PFSK-1 (cell line): ENCODE measurements at regions not wholly inside any gene's neighbourhood (a gene's known extent, or its start where the extent isn't known, plus 50 kb on each side); places are given as distances from the start of the nearest gene placed in this dataset.

Experiments used
- FOXP2 ChIP-seq: optimal IDR thresholded peaks from 2 replicates; pipeline ENCODE3; 2011; ENCODE audit warnings: borderline replicate concordance, control low read depth, inconsistent platforms; ENCODE audit not compliant: insufficient read depth; ENCODE audit errors: extremely low read length, extremely low read depth
- POLR2AphosphoS5 ChIP-seq: IDR thresholded peaks from 2 replicates; pipeline ENCODE4 v1.6.1; 2012; ENCODE audit warnings: low read depth, mild to moderate bottlenecking, control low read depth, low read length, moderate library complexity
- REST ChIP-seq, 2 experiments: IDR thresholded peaks; 2 replicates each; pipeline versions ENCODE4 v1.6.1 to v1.8.0; 2011 to 2012; ENCODE audit warnings: low read depth in 2 of 2, low read length in 2 of 2, control low read depth in 1 of 2, inconsistent platforms in 1 of 2, mild to moderate bottlenecking in 1 of 2, moderate library complexity in 1 of 2; ENCODE audit not compliant: insufficient read depth in 1 of 2
- SIN3A ChIP-seq: IDR thresholded peaks from 2 replicates; pipeline ENCODE4 v1.6.1; 2012; ENCODE audit warnings: mild to moderate bottlenecking, low read length, moderate library complexity, borderline replicate concordance; ENCODE audit not compliant: insufficient read depth
- TAF1 ChIP-seq: IDR thresholded peaks from 2 replicates; pipeline ENCODE4 v1.6.1; 2012; ENCODE audit warnings: low read length, control low read depth, borderline replicate concordance; ENCODE audit not compliant: insufficient read depth

DNA sequence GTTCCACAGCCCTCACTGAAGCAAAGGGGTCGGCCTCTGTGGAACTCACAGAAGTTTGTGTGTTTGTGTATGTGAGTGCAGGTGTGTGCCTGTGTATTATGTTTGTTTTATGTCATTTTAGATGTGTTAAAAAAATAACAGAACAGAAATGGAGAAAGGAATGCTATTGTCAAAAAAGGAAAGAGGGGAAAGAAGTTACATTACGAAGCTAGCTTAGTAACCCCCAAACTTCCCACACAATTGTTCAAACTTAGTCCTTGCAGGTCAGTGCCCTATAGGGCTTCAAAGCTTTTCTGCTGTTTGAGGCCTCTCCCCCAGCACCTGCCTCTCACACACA, 1505.6 kb upstream of the SLC10A2 start:
- TF ChIP-seq TAF1, result no peak
- no peak for TF ChIP-seq SIN3A
- TF ChIP-seq REST (IDR thresholded peaks at IDR 0.05; ENCODE audit: insufficient read depth in 1 of 2, low read depth in 2 of 2, low read length in 2 of 2), result no peak
- TF ChIP-seq POLR2AphosphoS5, result no peak
- TF ChIP-seq FOXP2, result no peak
